ENCODE measurements at regions not wholly inside any gene's neighbourhood (a gene's known extent, or its start where the extent isn't known, plus 50 kb on each side); places are given as distances from the start of the nearest gene placed in this dataset.

GRCh38 chr4:136528131-136528530, 1004.2 kb downstream of the PCDH18 start:
- no peak for DNase-seq (ENCODE audit: extremely low read depth, low read depth)
- TF ChIP-seq CTCF (IDR thresholded peaks at IDR 0.05; ENCODE audit: low read depth, low read length) = no peak

GRCh38 chr4:136526517-136526916, 1005.8 kb downstream of the PCDH18 start:
- no peak for DNase-seq (ENCODE audit: extremely low read depth, low read depth)
- TF ChIP-seq CTCF (IDR thresholded peaks at IDR 0.05; ENCODE audit: low read depth, low read length) = no peak

GRCh38 chr4:136524039-136524438, 1008.3 kb downstream of the PCDH18 start:
- no peak for DNase-seq (ENCODE audit: extremely low read depth, low read depth)
- TF ChIP-seq CTCF (IDR thresholded peaks at IDR 0.05; ENCODE audit: low read depth, low read length) = no peak

GRCh38 chr4:136516371-136516770, 1015.9 kb downstream of the PCDH18 start:
- TF ChIP-seq CTCF (IDR thresholded peaks at IDR 0.05; ENCODE audit: low read depth, low read length) = no peak
- DNase-seq (ENCODE audit: extremely low read depth, low read depth) = no peak

- TF ChIP-seq CTCF (IDR thresholded peaks at IDR 0.05; ENCODE audit: low read depth, low read length) = no peak
- DNase-seq (ENCODE audit: extremely low read depth, low read depth) = no peak
Measured at GRCh38 chr4:136505020-136505419, 1027.3 kb downstream of the PCDH18 start.

- no peak for DNase-seq (ENCODE audit: extremely low read depth, low read depth)
- TF ChIP-seq CTCF (IDR thresholded peaks at IDR 0.05; ENCODE audit: low read depth, low read length) = no peak
Measured at GRCh38 chr4:136495851-136496250, 1036.4 kb downstream of the PCDH18 start.

GRCh38 chr4:136495076-136495475, 1037.2 kb downstream of the PCDH18 start:
- TF ChIP-seq CTCF (IDR thresholded peaks at IDR 0.05; ENCODE audit: low read depth, low read length) = no peak
- DNase-seq (ENCODE audit: extremely low read depth, low read depth) = no peak

All from AG09319 (cell line).